Psoas muscle (tissue), 7 donors: ENCODE measurements at regions not wholly inside any gene's neighbourhood (a gene's known extent, or its start where the extent isn't known, plus 50 kb on each side); places are given as distances from the start of the nearest gene placed in this dataset.

Experiments used
- ATAC-seq, 4 donors: fragments of 200-7000 bp; cut with Tn5 transposase; one replicate each; pipeline ENCODE4 v1.9.1; 2020; ENCODE audit warnings: moderate library complexity in 3 of 4, mild to moderate bottlenecking in 2 of 4
- DNase-seq, 2 donors: peaks; one replicate each; pipeline ENCODE4 v3.0.0-alpha.2; 2020
- H3K27ac ChIP-seq: fragments of 200-600 bp; one replicate; pipeline ENCODE4 v1.8.0; 2022
- H3K27me3 ChIP-seq, 3 donors: fragments of 200-600 bp in 1 of 3; one replicate each; pipeline versions ENCODE4 v1.6.1 to v1.8.0; 2013 to 2022; ENCODE audit warnings: low read length in 2 of 3, mild to moderate bottlenecking in 2 of 3, moderate library complexity in 1 of 3; ENCODE audit not compliant: insufficient read depth in 3 of 3
- H3K36me3 ChIP-seq, 2 donors: fragments of 200-600 bp in 1 of 2; one replicate each; pipeline versions ENCODE4 v1.6.1 to v1.8.0; 2013 to 2022; ENCODE audit warnings: low read depth in 1 of 2, mild to moderate bottlenecking in 1 of 2, moderate library complexity in 1 of 2; ENCODE audit not compliant: insufficient read depth in 1 of 2
- H3K4me1 ChIP-seq: fragments of 200-600 bp; one replicate; pipeline ENCODE4 v1.8.0; 2022
- H3K4me3 ChIP-seq: fragments of 200-600 bp; one replicate; pipeline ENCODE4 v1.8.0; 2022; ENCODE audit warnings: mild to moderate bottlenecking
- H3K9me3 ChIP-seq: fragments of 200-600 bp; one replicate; pipeline ENCODE4 v1.8.0; 2022
- WGBS, 3 donors: extraction: QIAGEN DNeasy Blood & Tissue Kit; methylation state at CpG; one replicate each; pipeline versions ENCODE4 v1.1.6 to v1.1.7; 2013; 5-methylcytosine and 5-hydroxymethylcytosine counted together
- intact Hi-C, 2 donors: fragments of 100-400 bp; cut with DNase I; formaldehyde crosslinking; loops; one replicate each; pipeline versions ENCODE4 v1.11.0 to v1.14.2; 2022
- TF ChIP-seq, protein P1 (sequence below): fragments of 200-600 bp; IDR thresholded peaks from one replicate; pipeline ENCODE4 v1.8.0; 2022; ENCODE audit warnings: antibody characterized with exemption
- donor health status: healthy with polysubstance abuse.
- donor health status: DM: no; HTN: no; CAD: no; lungs with moderate emphysema.
- donor health status: Bipolar disorder and iron deficiency.
- donor health status: healthy.
- donor health status: DM: yes; HTN: yes; CAD: no.
- donor health status: DM: no; HTN: no; CAD: no.
- donor health status: DM: yes; HTN: yes; CAD: no.

DNA sequence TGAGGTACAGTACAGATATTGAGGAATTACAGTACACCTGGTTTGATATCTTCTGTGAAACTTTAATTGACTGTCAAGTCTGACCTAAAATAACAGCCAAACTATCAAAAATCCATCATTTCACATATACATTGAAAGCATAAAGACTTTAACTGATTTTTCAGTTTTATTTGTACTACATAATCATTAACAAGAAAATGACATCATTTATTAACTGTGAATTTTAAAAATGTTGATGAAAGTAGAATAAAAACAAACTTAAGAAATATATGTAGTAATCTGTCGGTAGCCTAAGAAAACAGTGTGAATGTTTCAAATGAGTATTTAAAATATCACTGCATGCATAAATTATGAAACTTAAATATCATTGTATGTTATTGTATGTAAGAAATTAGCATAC lies 836.7 kb upstream of the GHITM start:
- Histone ChIP-seq H3K4me3 (no peak overlapping the region), H3K27me3 (no peaks in the 10 kb centered on the region), H3K4me1 (no peaks in the 10 kb centered on the region), H3K36me3 (no peaks in the 10 kb centered on the region), H3K9me3 (no peaks in the 10 kb centered on the region), H3K27ac (no peak overlapping the region)
- intact Hi-C loops = no loop called here
- DNase-seq (no peak), ATAC-seq (no peak)
- 91 to 96% (median 93%) methylated on average over 1 of the region's 1 CpG for WGBS, 3 donors
- TF ChIP-seq, protein P1, sequence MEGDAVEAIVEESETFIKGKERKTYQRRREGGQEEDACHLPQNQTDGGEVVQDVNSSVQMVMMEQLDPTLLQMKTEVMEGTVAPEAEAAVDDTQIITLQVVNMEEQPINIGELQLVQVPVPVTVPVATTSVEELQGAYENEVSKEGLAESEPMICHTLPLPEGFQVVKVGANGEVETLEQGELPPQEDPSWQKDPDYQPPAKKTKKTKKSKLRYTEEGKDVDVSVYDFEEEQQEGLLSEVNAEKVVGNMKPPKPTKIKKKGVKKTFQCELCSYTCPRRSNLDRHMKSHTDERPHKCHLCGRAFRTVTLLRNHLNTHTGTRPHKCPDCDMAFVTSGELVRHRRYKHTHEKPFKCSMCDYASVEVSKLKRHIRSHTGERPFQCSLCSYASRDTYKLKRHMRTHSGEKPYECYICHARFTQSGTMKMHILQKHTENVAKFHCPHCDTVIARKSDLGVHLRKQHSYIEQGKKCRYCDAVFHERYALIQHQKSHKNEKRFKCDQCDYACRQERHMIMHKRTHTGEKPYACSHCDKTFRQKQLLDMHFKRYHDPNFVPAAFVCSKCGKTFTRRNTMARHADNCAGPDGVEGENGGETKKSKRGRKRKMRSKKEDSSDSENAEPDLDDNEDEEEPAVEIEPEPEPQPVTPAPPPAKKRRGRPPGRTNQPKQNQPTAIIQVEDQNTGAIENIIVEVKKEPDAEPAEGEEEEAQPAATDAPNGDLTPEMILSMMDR = no peak

DNA sequence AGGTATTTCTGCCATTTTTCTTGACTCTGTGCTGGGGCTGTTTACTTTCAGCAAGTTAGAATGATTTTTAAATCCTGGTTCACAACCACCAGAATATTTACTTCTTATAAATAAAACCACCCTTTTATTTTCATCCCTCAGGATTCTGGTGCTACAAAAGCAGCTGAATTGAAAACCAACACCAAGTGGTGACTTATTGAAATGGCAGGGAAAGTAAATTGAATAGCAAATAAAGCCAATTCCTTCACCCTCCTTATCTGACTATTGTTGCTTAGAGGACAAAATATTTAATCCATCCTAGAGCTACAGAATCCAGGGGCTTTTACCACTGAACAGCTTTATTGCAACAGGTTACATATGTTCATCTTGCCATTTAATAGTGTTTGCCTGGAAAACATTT lies 828.6 kb upstream of the GHITM start:
- no peaks in the 10 kb centered on the region for H3K27me3 ChIP-seq
- DNase-seq (no peak), ATAC-seq (no peak)
- H3K9me3 ChIP-seq = no peaks in the 10 kb centered on the region
- no peaks in the 10 kb centered on the region for H3K36me3 ChIP-seq
- intact Hi-C loops = no loop called here
- TF ChIP-seq, protein P1 = no peak
- no peaks in the 10 kb centered on the region for H3K4me1 ChIP-seq
- H3K27ac ChIP-seq = no peak overlapping the region
- H3K4me3 ChIP-seq = no peak overlapping the region

DNA sequence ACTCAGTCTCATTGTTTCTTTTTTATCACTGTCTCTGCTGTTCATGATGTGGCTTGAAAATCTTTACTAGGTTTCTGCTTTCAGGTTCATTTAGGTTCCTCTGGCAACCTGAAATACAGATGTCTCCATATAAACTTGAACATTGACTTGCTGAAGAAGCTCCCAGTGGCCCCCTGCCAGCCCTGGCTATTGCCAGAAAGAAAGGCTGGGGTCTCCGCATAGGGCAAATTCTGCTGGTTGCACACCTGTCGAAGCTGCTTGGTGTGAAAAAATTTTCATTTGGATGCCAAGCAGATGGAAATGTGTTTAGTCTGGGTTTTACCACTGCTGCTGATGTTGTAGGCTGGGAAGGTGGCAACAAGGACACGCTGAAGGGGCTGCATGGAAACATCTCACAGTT lies 826.7 kb upstream of the GHITM start:
- TF ChIP-seq, protein P1 = no peak
- H3K27me3 ChIP-seq = no peaks in the 10 kb centered on the region

DNA sequence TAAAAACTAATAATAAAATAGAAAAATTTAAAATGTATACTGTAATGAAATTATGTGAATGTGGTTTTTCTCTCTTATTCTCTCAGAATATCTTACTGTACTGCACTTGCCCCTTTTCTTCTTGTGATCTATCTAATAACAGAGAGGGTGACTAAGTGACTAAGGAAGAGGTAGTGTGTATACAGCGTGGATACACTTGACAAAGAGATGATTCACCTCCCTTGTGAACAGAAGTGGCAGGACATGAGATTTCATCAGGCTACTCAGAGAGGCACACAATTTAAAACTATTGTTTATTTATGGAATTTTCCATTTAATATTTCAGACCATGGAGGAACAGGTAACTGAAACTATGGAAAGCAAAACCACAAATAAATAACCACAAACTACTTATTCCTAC lies 806.6 kb upstream of the GHITM start:
- no peak for ATAC-seq
- WGBS, 3 donors = 50 to 81% (median 68%) methylated on average over 1 of the region's 1 CpG
- Histone ChIP-seq H3K27me3 (no peaks in the 10 kb centered on the region), H3K27ac (no peak overlapping the region), H3K9me3 (no peaks in the 10 kb centered on the region), H3K4me1 (no peaks in the 10 kb centered on the region), H3K36me3 (no peaks in the 10 kb centered on the region), H3K4me3 (no peak overlapping the region)
- no peak for DNase-seq
- intact Hi-C loops = no loop called here
- TF ChIP-seq, protein P1 = no peak

More for the DNA sequence above, 826.7 kb upstream of the GHITM start:
- WGBS, 3 donors = 71 to 83% (median 78%) methylated on average over 3 of the region's 3 CpGs
- intact Hi-C loops = no loop called here
- DNase-seq (no peak), ATAC-seq (no peak)
- Histone ChIP-seq H3K4me3 (no peak overlapping the region), H3K27ac (no peak overlapping the region), H3K4me1 (no peaks in the 10 kb centered on the region), H3K36me3 (no peaks in the 10 kb centered on the region), H3K9me3 (no peaks in the 10 kb centered on the region)

DNA sequence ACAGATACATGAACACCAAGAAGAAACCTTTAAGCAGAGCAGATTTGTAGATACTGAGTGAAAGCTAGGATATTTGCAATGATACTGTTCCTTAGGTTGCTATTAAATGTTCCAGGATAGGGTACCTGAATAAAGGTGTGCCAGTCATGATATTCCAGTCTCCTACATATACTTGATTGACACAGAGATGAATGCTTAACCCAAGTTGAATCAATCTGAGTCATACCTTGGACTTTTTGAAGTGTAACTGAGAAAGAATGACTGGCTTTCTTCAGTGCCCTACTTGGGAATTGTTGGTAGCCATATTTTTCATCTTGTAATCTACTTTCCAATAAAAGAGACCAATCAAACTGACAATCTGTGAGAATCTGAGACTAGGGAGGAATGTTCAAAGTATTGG lies 805.7 kb upstream of the GHITM start:
- H3K9me3 ChIP-seq = no peaks in the 10 kb centered on the region
- H3K4me1 ChIP-seq = no peaks in the 10 kb centered on the region
- no peak for DNase-seq
- H3K36me3 ChIP-seq = no peaks in the 10 kb centered on the region
- intact Hi-C loops = no loop called here
- no peak overlapping the region for H3K4me3 ChIP-seq
- H3K27ac ChIP-seq = no peak overlapping the region
- ATAC-seq = no peak
- H3K27me3 ChIP-seq = no peaks in the 10 kb centered on the region
- TF ChIP-seq, protein P1 = no peak
